ENCODE measurements at regions not wholly inside any gene's neighbourhood (a gene's known extent, or its start where the extent isn't known, plus 50 kb on each side); places are given as distances from the start of the nearest gene placed in this dataset.

- WGBS, 2 experiments (ENCODE audit: extremely low coverage in 1 of 2, insufficient coverage in 1 of 2, insufficient read length in 1 of 2, insufficient replicate concordance in 2 of 2, low coverage in 1 of 2, low lambda C conversion rate in 2 of 2, missing lambda C conversion rate in 1 of 2), result 83% methylated on average over 3 of the region's 3 CpGs; no CpG with 5 or more reads in 1 of the 2 experiments
- Histone ChIP-seq H3K27me3 (replicated peaks in 1 of 4; ENCODE audit: control insufficient read depth in 3 of 4, extremely low read depth in 1 of 4, insufficient read depth in 3 of 4, low read length in 3 of 4) (no peaks in the 10 kb centered on the region), H4K91ac (replicated peaks; ENCODE audit: insufficient read length, low read length) (no peak overlapping the region), H3K79me1 (ENCODE audit: low read depth, low read length) (no peaks in the 10 kb centered on the region), H2BK15ac (ENCODE audit: low read length) (no peak overlapping the region), H3K9me3 (ENCODE audit: insufficient read depth in 2 of 2, low read depth in 1 of 2, low read length in 1 of 2) (no peaks in the 10 kb centered on the region), H3K4me1 (replicated peaks in 1 of 4; ENCODE audit: control insufficient read depth in 3 of 4, insufficient read depth in 4 of 4, low read length in 3 of 4) (peaks cover 0 to 8% (median 5%) of the 10 kb centered on the region in 4 experiments; a peak in 4 of 7 replicates), H3K18ac (ENCODE audit: extremely low read depth, low read length) (no peak overlapping the region), H2AFZ (ENCODE audit: low read length) (no peak overlapping the region), H3K27ac (ENCODE audit: low read depth, low read length) (no peak overlapping the region), H2BK120ac (replicated peaks; ENCODE audit: low read depth, low read length) (no peak overlapping the region), H4K20me1 (replicated peaks in 1 of 2; ENCODE audit: control insufficient read depth in 1 of 2, insufficient read depth in 2 of 2, low read length in 2 of 2) (no peaks in the 10 kb centered on the region), H3K4me2 (ENCODE audit: insufficient read depth in 1 of 2, low read depth in 2 of 2, low read length in 2 of 2) (no peak overlapping the region), H4K8ac (ENCODE audit: extremely low read depth, insufficient read depth, low read length) (no peak overlapping the region), H3K4ac (replicated peaks; ENCODE audit: insufficient read length, low read depth, low read length) (no peak overlapping the region), H3K9ac (replicated peaks in 1 of 4; ENCODE audit: extremely low read depth in 1 of 4, low read depth in 3 of 4, low read length in 3 of 4) (no peak overlapping the region), H3K23ac (ENCODE audit: insufficient read length) (no peak overlapping the region), H3K79me2 (ENCODE audit: control insufficient read depth in 1 of 2, insufficient read depth in 2 of 2, low read length in 2 of 2) (no peaks in the 10 kb centered on the region), H3K36me3 (ENCODE audit: control insufficient read depth in 2 of 4, insufficient read depth in 4 of 4, low read length in 3 of 4) (no peaks in the 10 kb centered on the region; a peak in 1 of 8 replicates), H2AK5ac (ENCODE audit: low read depth, low read length) (no peak overlapping the region), H2BK5ac (ENCODE audit: low read depth, low read length) (no peak overlapping the region), H3K4me3 (ENCODE audit: extremely low read depth in 1 of 4, insufficient read depth in 2 of 4, low read depth in 3 of 4, low read length in 4 of 4) (no peak overlapping the region), H3K56ac (replicated peaks; ENCODE audit: insufficient read length, low read depth, low read length) (no peak overlapping the region), H3K23me2 (ENCODE audit: low read depth, low read length) (no peaks in the 10 kb centered on the region), H2BK20ac (ENCODE audit: low read length) (no peak overlapping the region), H3K14ac (ENCODE audit: insufficient read length) (no peak overlapping the region), H4K5ac (ENCODE audit: insufficient read length, low read depth, low read length) (no peak overlapping the region), H2BK12ac (ENCODE audit: low read depth, low read length) (no peak overlapping the region)
- CTCF ChIA-PET (ENCODE audit: partially characterized antibody), result interaction anchor here (1.2 kb wide), 1 partner anchor 18 kb away, joined by 3 read pairs; no protein-coding TSS in a partner anchor
- POLR2A ChIA-PET (ENCODE audit: partially characterized antibody), result no interaction called here
- no peak for DNase-seq (ENCODE audit: low read depth in 1 of 2, low spot score in 2 of 2)
- FAIRE-seq, result no peak
- TF ChIP-seq SP1 (IDR thresholded peaks at IDR 0.05; ENCODE audit: low read depth, low read length) (no peak), SUZ12 (IDR thresholded peaks at IDR 0.05; ENCODE audit: low read length) (no peak), EP300 (IDR thresholded peaks at IDR 0.05; ENCODE audit: borderline replicate concordance in 1 of 2, low read depth in 2 of 2, low read length in 2 of 2) (no peak), SAP30 (IDR thresholded peaks at IDR 0.05; ENCODE audit: insufficient read depth, insufficient replicate concordance, low read length) (no peak), USF2 (IDR thresholded peaks at IDR 0.05; ENCODE audit: low read length) (no peak), SIN3A (conservative IDR thresholded peaks at IDR 0.05 in 1 of 2, IDR thresholded peaks at IDR 0.05 in 1 of 2; ENCODE audit: low read depth in 1 of 2, low read length in 2 of 2) (no peak), CTCF (IDR thresholded peaks at IDR 0.05; ENCODE audit: control extremely low read depth in 1 of 3, insufficient read depth in 1 of 3, low read depth in 1 of 3, low read length in 3 of 3) (no peak), CBX8 (IDR thresholded peaks at IDR 0.05; ENCODE audit: borderline replicate concordance, low read depth, low read length) (no peak), KDM4A (IDR thresholded peaks at IDR 0.05; ENCODE audit: low read depth, low read length, severe bottlenecking) (no peak), BRCA1 (IDR thresholded peaks at IDR 0.05; ENCODE audit: low read depth, low read length) (no peak)
Measured at GRCh38 chr2:117557626-117558025, 256.9 kb upstream of the DDX18 start.
